CD4-positive, alpha-beta memory T cell (primary cell): ENCODE measurements at regions not wholly inside any gene's neighbourhood (a gene's known extent, or its start where the extent isn't known, plus 50 kb on each side); places are given as distances from the start of the nearest gene placed in this dataset.

Experiments used
- CTCF ChIA-PET: fragments of 350-600 bp; sonication (Branson Sonifier 250); formaldehyde crosslinking; loops from one replicate; lab custom pipeline; 2021; ENCODE audit warnings: inconsistent platforms; ENCODE audit not compliant: partially characterized antibody; lab: Charles Lee
- POLR2A ChIA-PET: fragments of 350-600 bp; sonication (Branson Sonifier 250); formaldehyde crosslinking; loops from one replicate; lab custom pipeline; 2021; ENCODE audit not compliant: partially characterized antibody; lab: Charles Lee
- DNase-seq, 5 donors: peaks; one replicate each; pipeline versions ENCODE4 v3.0.0 to v3.0.0-alpha.2; 2020 to 2022; ENCODE audit warnings: mixed read lengths in 1 of 5
- H3K27ac ChIP-seq: one replicate; pipeline ENCODE4 v1.7.0; 2013; ENCODE audit warnings: low read depth, low read length
- H3K27me3 ChIP-seq: 2 replicates; pipeline ENCODE4 v1.7.0; 2013; ENCODE audit warnings: mild to moderate bottlenecking, low read length, moderate library complexity; ENCODE audit not compliant: insufficient read depth
- H3K36me3 ChIP-seq: 2 replicates; pipeline ENCODE4 v1.7.0; 2013; ENCODE audit warnings: mild to moderate bottlenecking, low read length, moderate library complexity; ENCODE audit not compliant: insufficient read depth
- H3K4me1 ChIP-seq: 2 replicates; pipeline ENCODE4 v1.7.0; 2013; ENCODE audit warnings: mild to moderate bottlenecking, low read length, moderate library complexity; ENCODE audit not compliant: insufficient read depth
- H3K4me3 ChIP-seq, 2 donors: one replicate each; pipeline ENCODE4 v1.7.0; 2013; ENCODE audit warnings: low read length in 2 of 2, mild to moderate bottlenecking in 1 of 2
- H3K9me3 ChIP-seq, 2 donors: one replicate each; pipeline ENCODE4 v1.7.0; 2013; ENCODE audit warnings: low read length in 2 of 2, control low read depth in 1 of 2; ENCODE audit not compliant: control insufficient read depth in 1 of 2
- H3K27ac Mint-ChIP-seq, 7 donors: one replicate each; pipeline ENCODE4 v1.8.0; 2020 to 2021; ENCODE audit warnings: mixed read lengths in 7 of 7, mild to moderate bottlenecking in 6 of 7, inconsistent platforms in 3 of 7, moderate library complexity in 3 of 7
- H3K27me3 Mint-ChIP-seq, 2 donors: one replicate each; pipeline ENCODE4 v1.8.0; 2020 to 2021; ENCODE audit warnings: mixed read lengths in 2 of 2
- H3K36me3 Mint-ChIP-seq, 2 donors: one replicate each; pipeline ENCODE4 v1.8.0; 2020 to 2021; ENCODE audit warnings: mixed read lengths in 2 of 2, inconsistent platforms in 1 of 2, mild to moderate bottlenecking in 1 of 2
- H3K4me1 Mint-ChIP-seq, 4 donors: one replicate each; pipeline ENCODE4 v1.8.0; 2020 to 2021; ENCODE audit warnings: mixed read lengths in 4 of 4, mild to moderate bottlenecking in 1 of 4
- H3K4me3 Mint-ChIP-seq, 8 donors: one replicate each; pipeline ENCODE4 v1.8.0; 2020 to 2021; ENCODE audit warnings: mixed read lengths in 8 of 8, mild to moderate bottlenecking in 7 of 8, moderate library complexity in 6 of 8, inconsistent platforms in 3 of 8
- H3K9me3 Mint-ChIP-seq, 8 donors: one replicate each; pipeline ENCODE4 v1.8.0; 2020 to 2021; ENCODE audit warnings: mixed read lengths in 8 of 8, mild to moderate bottlenecking in 5 of 8, inconsistent platforms in 3 of 8, moderate library complexity in 1 of 8
- intact Hi-C: fragments of 100-400 bp; cut with micrococcal nuclease; formaldehyde crosslinking; loops from one replicate; pipeline ENCODE4 v1.15.1; 2023

DNA sequence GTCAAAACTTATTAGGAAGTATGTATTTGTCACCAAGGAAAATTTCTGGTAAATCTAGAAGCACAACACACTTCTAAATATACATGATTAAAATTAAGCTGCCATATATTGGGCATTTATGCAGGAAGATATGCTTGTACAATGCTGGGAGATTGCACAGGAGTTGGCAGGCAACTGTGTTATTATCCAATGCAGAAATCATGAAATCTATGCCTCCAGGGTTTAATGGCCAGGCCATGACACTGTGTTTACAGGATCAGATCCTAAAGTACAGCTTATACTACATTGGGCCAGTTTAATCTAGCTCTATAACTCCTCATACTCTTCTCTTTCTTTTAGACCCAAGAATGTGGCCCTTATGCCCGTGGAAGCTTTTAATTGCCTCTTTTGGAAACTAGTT lies 391.4 kb upstream of the DPH6 start:
- POLR2A ChIA-PET, result no interaction called here
- H3K36me3 Mint-ChIP-seq, result no peaks in the 10 kb centered on the region
- no peaks in the 10 kb centered on the region for H3K4me1 ChIP-seq
- no peaks in the 10 kb centered on the region for H3K27me3 Mint-ChIP-seq
- H3K4me3 Mint-ChIP-seq, result no peak overlapping the region
- H3K27me3 ChIP-seq, result no peaks in the 10 kb centered on the region
- no peak overlapping the region for H3K4me3 ChIP-seq
- H3K27ac ChIP-seq, result no peak overlapping the region
- H3K27ac Mint-ChIP-seq, result no peak overlapping the region
- no peaks in the 10 kb centered on the region for H3K36me3 ChIP-seq
- H3K9me3 ChIP-seq, result no peaks in the 10 kb centered on the region
- no peaks in the 10 kb centered on the region for H3K4me1 Mint-ChIP-seq
- CTCF ChIA-PET, result no interaction called here
- DNase-seq, result no peak
- no peaks in the 10 kb centered on the region for H3K9me3 Mint-ChIP-seq
- intact Hi-C loops, result no loop called here

DNA sequence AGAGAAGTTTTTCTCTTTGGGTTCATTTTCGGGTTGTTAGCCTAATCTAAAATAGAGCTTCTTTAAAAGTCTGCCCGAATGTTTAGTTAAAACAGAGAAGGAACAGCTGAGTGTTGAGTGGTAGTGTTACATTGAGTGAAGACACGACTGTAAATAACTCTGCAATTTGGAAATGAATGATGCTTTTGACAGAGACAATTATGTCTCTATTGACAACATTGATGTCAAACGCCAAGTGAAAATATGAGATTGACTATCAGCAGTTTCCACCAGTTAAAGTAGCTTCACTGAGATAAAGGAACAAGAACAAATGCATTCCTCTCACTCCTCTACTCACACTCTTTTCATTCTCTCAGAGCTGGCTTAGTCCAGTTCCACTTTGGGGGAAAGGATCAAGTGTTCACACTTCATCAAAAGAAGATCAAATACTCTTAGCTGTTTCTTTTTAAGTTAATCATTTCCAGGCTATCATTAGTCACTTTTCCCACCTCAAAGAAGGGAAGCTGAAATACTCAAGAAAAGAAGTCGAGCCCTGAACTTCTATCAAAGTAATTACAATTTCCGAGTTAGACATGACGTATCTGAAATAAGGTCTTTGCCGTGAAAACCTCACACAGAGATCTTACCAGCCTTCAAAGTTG lies 399.1 kb upstream of the DPH6 start:
- H3K27me3 ChIP-seq, result no peaks in the 10 kb centered on the region
- no peaks in the 10 kb centered on the region for H3K4me1 Mint-ChIP-seq
- no peaks in the 10 kb centered on the region for H3K9me3 ChIP-seq
- no peak overlapping the region for H3K27ac ChIP-seq
- no peaks in the 10 kb centered on the region for H3K4me1 ChIP-seq
- H3K27me3 Mint-ChIP-seq, result no peaks in the 10 kb centered on the region
- H3K36me3 ChIP-seq, result no peaks in the 10 kb centered on the region
- H3K36me3 Mint-ChIP-seq, result no peaks in the 10 kb centered on the region
- ChIA-PET CTCF (no interaction called here), POLR2A (no interaction called here)
- no peak for DNase-seq
- no peak overlapping the region for H3K4me3 Mint-ChIP-seq
- intact Hi-C loops, result no loop called here
- no peak overlapping the region for H3K4me3 ChIP-seq
- peaks cover 0 to 6% (median 0%) of the 10 kb centered on the region in 8 donors for H3K9me3 Mint-ChIP-seq
- H3K27ac Mint-ChIP-seq, result no peak overlapping the region

DNA sequence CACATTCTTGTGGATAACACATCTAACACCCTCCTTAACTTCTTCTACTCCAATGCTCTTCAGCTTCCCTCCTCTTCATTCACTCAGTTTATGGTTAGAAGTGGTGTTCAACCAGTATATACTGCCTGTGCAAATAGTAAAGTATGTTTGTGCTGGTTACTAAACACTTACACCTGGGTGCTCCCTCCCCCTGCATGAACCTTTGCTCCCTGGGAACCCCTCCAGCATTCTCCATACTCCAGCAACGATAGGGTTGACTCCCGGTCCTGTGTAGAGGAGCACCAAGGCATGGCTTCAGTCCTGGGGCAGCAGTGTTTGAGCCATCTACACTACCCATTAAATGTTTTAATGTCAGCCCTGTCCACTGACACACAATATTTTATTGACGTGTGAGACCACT lies 407.5 kb upstream of the DPH6 start:
- Histone ChIP-seq H3K27me3 (no peaks in the 10 kb centered on the region), H3K4me1 (no peaks in the 10 kb centered on the region), H3K36me3 (no peaks in the 10 kb centered on the region), H3K9me3 (no peaks in the 10 kb centered on the region), H3K4me3 (no peak overlapping the region), H3K27ac (no peak overlapping the region)
- POLR2A ChIA-PET, result no interaction called here
- DNase-seq, result no peak
- intact Hi-C loops, result no loop called here
- no peaks in the 10 kb centered on the region for H3K9me3 Mint-ChIP-seq
- H3K27ac Mint-ChIP-seq, result no peak overlapping the region
- no peaks in the 10 kb centered on the region for H3K36me3 Mint-ChIP-seq
- H3K27me3 Mint-ChIP-seq, result no peaks in the 10 kb centered on the region
- no peaks in the 10 kb centered on the region for H3K4me1 Mint-ChIP-seq
- H3K4me3 Mint-ChIP-seq, result no peak overlapping the region
- CTCF ChIA-PET, result no interaction called here

DNA sequence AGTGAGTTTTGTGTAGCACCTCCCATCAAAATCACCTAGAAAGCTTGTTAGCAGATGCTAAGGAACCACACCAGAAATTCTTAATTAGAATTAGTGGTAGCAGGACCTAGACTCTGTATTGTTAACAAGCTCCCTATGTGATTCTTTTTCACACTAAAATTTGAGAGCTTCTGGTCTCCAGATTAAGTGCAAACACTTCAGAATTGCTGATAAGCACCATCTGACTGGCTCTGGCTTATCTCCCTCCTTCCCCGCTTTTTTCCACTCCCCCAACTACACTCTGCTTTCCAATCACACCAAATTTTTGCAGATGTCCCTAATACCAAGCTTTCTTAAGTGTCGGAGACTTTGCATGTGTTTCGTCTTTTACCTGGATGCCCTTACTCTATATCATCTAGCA lies 410.1 kb upstream of the DPH6 start:
- Histone ChIP-seq H3K27me3 (no peaks in the 10 kb centered on the region), H3K9me3 (no peaks in the 10 kb centered on the region), H3K4me3 (no peak overlapping the region), H3K27ac (no peak overlapping the region), H3K4me1 (no peaks in the 10 kb centered on the region), H3K36me3 (no peaks in the 10 kb centered on the region)
- POLR2A ChIA-PET, result no interaction called here
- Mint-ChIP-seq H3K36me3 (no peaks in the 10 kb centered on the region), H3K4me1 (no peaks in the 10 kb centered on the region), H3K9me3 (no peaks in the 10 kb centered on the region), H3K27ac (no peak overlapping the region), H3K27me3 (no peaks in the 10 kb centered on the region), H3K4me3 (no peak overlapping the region)
- intact Hi-C loops, result no loop called here
- no peak for DNase-seq
- CTCF ChIA-PET, result no interaction called here

DNA sequence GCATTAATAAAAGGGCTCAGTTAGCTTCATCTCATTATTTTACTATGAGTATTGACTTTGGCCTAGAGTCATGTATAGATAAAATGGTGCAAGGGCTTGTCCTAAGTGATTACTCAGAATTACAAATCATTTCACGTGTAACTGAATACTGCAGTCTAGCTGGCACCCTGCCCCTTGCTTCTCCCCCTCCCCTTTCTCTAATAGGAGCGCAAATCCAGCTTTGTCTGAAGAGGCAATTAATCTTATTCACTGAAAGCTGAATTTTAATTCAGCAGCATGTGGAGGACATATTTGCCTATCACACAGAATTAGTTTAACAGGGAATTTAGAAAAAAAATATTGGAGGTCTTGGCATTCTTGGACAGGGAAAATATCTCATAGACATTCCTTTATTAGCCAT lies 412.1 kb upstream of the DPH6 start:
- H3K27me3 Mint-ChIP-seq, result no peaks in the 10 kb centered on the region
- H3K4me1 Mint-ChIP-seq, result no peaks in the 10 kb centered on the region
- no peaks in the 10 kb centered on the region for H3K36me3 Mint-ChIP-seq
- Histone ChIP-seq H3K9me3 (no peaks in the 10 kb centered on the region), H3K27me3 (no peaks in the 10 kb centered on the region), H3K4me1 (no peaks in the 10 kb centered on the region), H3K36me3 (no peaks in the 10 kb centered on the region), H3K4me3 (no peak overlapping the region), H3K27ac (no peak overlapping the region)
- POLR2A ChIA-PET, result no interaction called here
- DNase-seq, result no peak
- H3K9me3 Mint-ChIP-seq, result peaks cover 0 to 2% (median 0%) of the 10 kb centered on the region in 8 donors
- intact Hi-C loops, result no loop called here
- H3K27ac Mint-ChIP-seq, result no peak overlapping the region
- no peak overlapping the region for H3K4me3 Mint-ChIP-seq
- CTCF ChIA-PET, result no interaction called here

DNA sequence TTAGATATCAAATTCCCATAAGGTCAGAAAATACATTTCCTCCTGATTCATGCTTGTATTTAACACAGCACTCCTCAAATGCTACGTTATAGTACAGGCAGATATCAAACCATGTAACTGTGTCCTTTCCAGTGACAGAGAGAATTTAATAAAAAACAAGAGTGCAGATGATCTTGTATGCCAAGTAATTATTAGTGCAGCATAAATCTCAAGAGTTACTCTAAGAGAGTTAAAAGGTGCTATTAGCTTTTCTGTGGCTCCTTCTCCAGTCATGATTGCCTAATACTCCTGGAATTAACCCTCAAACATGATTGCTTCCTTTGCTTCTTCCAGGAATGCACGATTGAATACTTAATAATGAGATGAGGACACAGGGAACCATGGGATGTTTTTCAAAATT lies 413.0 kb upstream of the DPH6 start:
- H3K36me3 ChIP-seq, result no peaks in the 10 kb centered on the region
- no peaks in the 10 kb centered on the region for H3K9me3 ChIP-seq
- no peak overlapping the region for H3K4me3 ChIP-seq
- no peaks in the 10 kb centered on the region for H3K4me1 ChIP-seq
- no peak for DNase-seq
- Mint-ChIP-seq H3K9me3 (peaks cover 0 to 2% (median 0%) of the 10 kb centered on the region in 8 donors), H3K4me1 (no peaks in the 10 kb centered on the region), H3K4me3 (no peak overlapping the region), H3K27me3 (no peaks in the 10 kb centered on the region), H3K36me3 (no peaks in the 10 kb centered on the region), H3K27ac (no peak overlapping the region)
- POLR2A ChIA-PET, result no interaction called here
- no peak overlapping the region for H3K27ac ChIP-seq
- CTCF ChIA-PET, result no interaction called here
- intact Hi-C loops, result no loop called here
- no peaks in the 10 kb centered on the region for H3K27me3 ChIP-seq

DNA sequence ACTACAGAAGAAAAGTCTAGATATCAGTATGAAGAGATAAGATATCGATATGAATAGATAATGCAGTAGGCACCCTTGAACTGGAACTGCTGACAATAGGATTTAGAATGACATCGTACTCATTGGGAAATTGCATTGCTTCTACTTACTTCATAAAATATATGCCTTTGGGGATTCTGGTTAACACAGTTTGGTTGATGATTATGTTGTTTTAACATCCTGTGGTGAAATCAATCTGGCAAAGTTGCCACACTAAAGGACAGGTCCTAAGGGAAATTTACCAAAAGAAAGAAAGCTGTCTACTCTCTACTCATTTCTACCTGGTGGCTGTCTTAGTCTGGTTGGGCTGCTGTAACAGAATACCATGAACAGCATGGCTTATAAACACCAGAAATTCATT lies 417.4 kb upstream of the DPH6 start:
- Mint-ChIP-seq H3K27ac (no peak overlapping the region), H3K4me1 (no peaks in the 10 kb centered on the region), H3K4me3 (no peak overlapping the region), H3K9me3 (peaks cover 0 to 2% (median 0%) of the 10 kb centered on the region in 8 donors), H3K27me3 (no peaks in the 10 kb centered on the region), H3K36me3 (no peaks in the 10 kb centered on the region)
- H3K4me3 ChIP-seq, result no peak overlapping the region
- no peaks in the 10 kb centered on the region for H3K36me3 ChIP-seq
- POLR2A ChIA-PET, result no interaction called here
- H3K27me3 ChIP-seq, result no peaks in the 10 kb centered on the region
- no peak overlapping the region for H3K27ac ChIP-seq
- no peak for DNase-seq
- CTCF ChIA-PET, result no interaction called here
- H3K9me3 ChIP-seq, result no peaks in the 10 kb centered on the region
- intact Hi-C loops, result no loop called here
- H3K4me1 ChIP-seq, result no peaks in the 10 kb centered on the region

DNA sequence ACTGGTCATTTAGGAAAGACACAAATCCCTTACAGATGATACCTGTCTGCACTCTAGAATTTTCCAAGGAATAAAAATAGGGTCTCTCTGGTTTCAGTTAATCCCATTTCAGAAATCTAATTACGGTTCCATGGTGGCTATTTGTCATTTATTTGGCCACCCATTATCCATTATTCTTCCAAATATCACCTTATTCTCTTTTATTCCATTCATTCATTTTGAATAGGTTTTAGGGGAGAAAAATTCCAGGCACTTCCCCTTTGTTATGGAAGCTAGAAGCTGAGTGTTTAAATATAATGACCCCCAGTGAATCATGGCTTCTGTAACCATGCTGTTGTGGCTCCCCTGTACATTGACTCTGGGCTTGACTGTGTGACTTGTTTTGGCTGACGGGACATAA lies 420.8 kb upstream of the DPH6 start:
- POLR2A ChIA-PET, result no interaction called here
- CTCF ChIA-PET, result no interaction called here
- DNase-seq, result no peak
- no peak overlapping the region for H3K4me3 ChIP-seq
- no peak overlapping the region for H3K4me3 Mint-ChIP-seq
- no peak overlapping the region for H3K27ac Mint-ChIP-seq
- intact Hi-C loops, result no loop called here
- H3K9me3 ChIP-seq, result no peaks in the 10 kb centered on the region
- H3K4me1 Mint-ChIP-seq, result no peaks in the 10 kb centered on the region
- H3K27me3 Mint-ChIP-seq, result no peaks in the 10 kb centered on the region
- H3K27ac ChIP-seq, result no peak overlapping the region
- H3K27me3 ChIP-seq, result no peaks in the 10 kb centered on the region
- no peaks in the 10 kb centered on the region for H3K36me3 Mint-ChIP-seq
- H3K9me3 Mint-ChIP-seq, result peaks cover 0 to 7% (median 0%) of the 10 kb centered on the region in 8 donors
- no peaks in the 10 kb centered on the region for H3K36me3 ChIP-seq
- H3K4me1 ChIP-seq, result no peaks in the 10 kb centered on the region
